Fibroblast of mammary gland (primary cell): ENCODE measurements at regions not wholly inside any gene's neighbourhood (a gene's known extent, or its start where the extent isn't known, plus 50 kb on each side); places are given as distances from the start of the nearest gene placed in this dataset.

Experiments
- DNase-seq: peaks from one replicate; pipeline ENCODE4 v3.0.0-alpha.2; 2010; ENCODE audit warnings: low read depth
- H3K4me3 ChIP-seq: 2 replicates; pipeline ENCODE4 v1.5.1; 2011; ENCODE audit warnings: low read depth, mild to moderate bottlenecking, low read length, moderate library complexity; ENCODE audit not compliant: control insufficient read depth
- TF ChIP-seq, protein P1 (sequence below): conservative IDR thresholded peaks from 2 replicates; pipeline ENCODE4 v1.5.1; 2011; ENCODE audit warnings: low read depth, low read length, inconsistent platforms; ENCODE audit not compliant: control insufficient read depth, insufficient read depth

DNA sequence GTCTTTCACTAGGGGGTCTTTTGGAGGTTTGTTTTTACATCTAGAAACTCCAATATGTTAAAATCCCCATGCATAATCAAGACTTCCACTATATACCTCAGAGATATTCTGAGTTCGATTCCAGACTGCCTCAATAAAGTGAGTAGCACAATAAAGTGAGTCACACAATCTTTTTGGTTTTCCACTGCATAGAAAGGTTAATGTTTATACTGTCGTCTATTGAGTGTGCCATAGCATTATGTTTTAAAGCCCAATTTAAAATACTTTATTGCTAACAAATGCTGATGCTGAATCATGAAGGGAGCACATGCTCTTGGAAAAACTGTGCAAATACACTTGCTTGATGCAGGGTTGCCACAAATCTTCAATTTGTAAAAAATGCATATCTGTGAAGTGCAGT lies 227.5 kb upstream of the ZFHX3 start:
- no peak for DNase-seq
- no peak overlapping the region for H3K4me3 ChIP-seq
- TF ChIP-seq, protein P1, sequence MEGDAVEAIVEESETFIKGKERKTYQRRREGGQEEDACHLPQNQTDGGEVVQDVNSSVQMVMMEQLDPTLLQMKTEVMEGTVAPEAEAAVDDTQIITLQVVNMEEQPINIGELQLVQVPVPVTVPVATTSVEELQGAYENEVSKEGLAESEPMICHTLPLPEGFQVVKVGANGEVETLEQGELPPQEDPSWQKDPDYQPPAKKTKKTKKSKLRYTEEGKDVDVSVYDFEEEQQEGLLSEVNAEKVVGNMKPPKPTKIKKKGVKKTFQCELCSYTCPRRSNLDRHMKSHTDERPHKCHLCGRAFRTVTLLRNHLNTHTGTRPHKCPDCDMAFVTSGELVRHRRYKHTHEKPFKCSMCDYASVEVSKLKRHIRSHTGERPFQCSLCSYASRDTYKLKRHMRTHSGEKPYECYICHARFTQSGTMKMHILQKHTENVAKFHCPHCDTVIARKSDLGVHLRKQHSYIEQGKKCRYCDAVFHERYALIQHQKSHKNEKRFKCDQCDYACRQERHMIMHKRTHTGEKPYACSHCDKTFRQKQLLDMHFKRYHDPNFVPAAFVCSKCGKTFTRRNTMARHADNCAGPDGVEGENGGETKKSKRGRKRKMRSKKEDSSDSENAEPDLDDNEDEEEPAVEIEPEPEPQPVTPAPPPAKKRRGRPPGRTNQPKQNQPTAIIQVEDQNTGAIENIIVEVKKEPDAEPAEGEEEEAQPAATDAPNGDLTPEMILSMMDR: no peak

DNA sequence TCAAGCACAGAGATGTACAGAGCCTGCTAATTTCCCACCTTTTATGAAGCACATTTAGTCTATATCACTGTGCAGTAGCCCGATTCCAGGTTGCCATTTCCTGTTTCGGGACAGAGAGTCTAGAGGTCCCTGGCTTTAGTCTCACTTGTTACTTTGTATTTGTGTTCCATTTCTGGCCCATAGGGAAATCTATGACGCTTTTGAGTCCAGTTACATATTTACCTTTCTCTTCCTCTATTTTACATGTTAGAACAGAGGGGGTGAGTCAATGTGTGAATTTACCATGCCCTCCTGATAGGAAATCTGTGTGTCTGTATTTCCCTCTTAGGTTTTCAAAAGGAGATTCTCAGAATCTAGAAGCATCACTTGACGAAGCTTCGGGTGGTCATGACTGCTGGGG lies 227.1 kb upstream of the ZFHX3 start:
- TF ChIP-seq, protein P1: no peak
- no peak overlapping the region for H3K4me3 ChIP-seq
- DNase-seq: no peak

DNA sequence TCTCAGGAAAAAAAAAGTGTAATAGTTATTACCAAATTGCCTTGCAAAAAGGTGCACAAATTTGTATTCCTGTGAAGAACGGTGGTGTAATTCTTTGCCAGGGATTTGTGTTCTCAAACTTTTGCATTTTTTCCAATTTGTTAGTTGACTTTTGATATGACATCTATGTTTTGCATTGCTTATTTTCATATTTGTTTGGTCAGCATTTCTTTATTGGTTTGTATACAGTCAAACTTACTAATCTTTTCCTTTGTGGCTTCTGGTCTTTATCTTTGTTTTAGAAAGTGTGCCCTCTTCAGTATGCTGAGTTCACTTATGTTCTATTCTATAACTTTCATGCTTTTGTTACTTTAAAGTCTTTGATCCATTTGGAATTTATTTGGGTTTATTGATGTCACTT lies 226.2 kb upstream of the ZFHX3 start:
- no peak for DNase-seq
- TF ChIP-seq, protein P1: no peak
- H3K4me3 ChIP-seq: no peak overlapping the region

DNA sequence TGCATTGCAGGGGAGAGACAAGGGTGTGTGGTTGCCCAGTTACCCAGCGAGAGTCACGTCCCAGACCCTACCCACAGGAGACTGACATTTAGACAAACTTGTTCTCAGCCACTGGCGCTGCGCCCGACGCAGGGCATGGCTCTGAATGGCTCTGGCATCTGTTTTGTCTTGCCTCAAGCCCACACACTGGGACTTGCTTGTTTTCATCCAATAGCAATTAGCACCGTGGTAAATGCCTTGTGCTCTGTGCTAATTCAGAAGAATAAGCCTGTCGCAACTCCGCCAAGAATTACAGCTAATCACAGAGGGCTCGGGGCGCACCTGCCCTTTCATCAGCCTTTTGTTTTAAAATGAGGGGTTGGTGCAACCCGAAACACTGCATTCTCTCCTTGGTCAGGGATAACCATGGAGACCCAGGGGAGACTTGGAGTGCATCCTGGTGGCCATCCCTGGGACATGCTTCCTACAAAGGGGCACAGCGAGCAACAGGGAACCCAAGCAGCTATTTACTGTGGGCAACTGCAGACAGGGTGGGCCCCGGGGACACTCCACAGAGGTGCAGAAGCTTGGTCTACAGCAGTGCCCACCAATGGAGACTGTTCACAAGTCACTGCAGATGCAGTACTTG lies 220.6 kb upstream of the ZFHX3 start:
- no peak overlapping the region for H3K4me3 ChIP-seq
- DNase-seq: no peak
- TF ChIP-seq, protein P1: peak; percentile 10

- no peak for DNase-seq
- TF ChIP-seq, protein P1: no peak
- no peak overlapping the region for H3K4me3 ChIP-seq
These were observed 218.0 kb upstream of the ZFHX3 start for GRCh38 chr16:73265935-73266334.

DNA sequence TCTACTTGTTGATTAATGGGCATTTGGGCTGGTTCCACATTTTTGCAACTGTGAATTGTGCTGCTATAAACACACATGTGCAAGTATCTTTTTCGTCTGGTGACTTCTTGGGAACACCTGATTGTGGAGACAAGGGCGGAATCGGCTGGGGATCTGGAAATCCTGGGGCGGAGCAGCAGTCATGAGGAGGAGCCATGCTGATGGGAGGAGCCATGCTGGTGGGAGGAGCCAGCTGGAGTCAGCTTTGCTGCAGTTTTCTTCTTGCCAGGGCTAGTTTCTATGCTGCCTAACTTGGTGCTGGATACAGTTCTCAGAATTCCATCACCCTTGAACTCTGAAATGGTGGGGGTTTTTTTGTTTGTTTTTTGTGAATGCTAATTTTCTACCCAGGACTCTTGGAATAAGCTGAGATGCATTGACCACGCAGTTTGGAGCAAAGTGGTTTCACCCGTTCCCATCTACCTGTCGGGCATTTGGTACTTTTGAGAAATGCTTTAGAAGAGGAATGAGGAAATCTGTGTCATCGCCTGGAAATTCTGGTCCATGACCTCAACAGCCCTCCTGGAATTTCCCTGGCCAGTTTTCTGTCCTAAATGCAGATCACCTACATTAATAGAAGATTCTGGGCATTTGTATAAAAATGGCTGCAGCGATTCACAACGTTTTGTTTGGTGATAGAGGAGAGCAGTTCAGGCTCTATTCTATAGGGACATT lies 217.4 kb upstream of the ZFHX3 start:
- TF ChIP-seq, protein P1: no peak
- DNase-seq: no peak
- no peak overlapping the region for H3K4me3 ChIP-seq
